ENCODE measurements at regions not wholly inside any gene's neighbourhood (a gene's known extent, or its start where the extent isn't known, plus 50 kb on each side); places are given as distances from the start of the nearest gene placed in this dataset.

DNA sequence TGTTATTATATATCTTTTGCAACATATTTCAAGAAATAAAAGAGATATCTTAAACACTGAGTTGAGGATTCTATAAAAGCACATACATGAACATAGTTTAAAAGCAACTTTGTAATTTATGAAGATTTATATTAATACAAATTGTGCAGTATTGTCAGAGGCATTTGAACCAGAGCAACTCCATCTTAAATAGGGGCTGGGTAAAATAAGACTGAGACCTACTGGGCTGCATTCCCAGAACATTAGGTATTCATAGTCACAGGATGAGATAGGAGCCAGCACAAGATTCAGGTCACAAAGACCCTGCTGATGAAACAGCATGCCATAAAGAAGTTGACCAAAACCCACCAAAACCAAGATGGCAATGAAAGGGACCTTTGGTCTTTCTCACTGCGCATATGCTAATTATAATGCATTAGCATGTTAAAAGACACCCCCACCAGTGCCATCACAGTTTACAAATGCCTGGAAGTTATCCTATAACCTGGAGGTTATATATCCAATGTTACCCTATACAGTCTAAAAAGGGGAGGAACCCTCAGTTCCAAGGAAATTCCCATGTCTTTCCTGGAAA lies 320.2 kb downstream of the FAM170A start:
- TF ChIP-seq, protein P1, sequence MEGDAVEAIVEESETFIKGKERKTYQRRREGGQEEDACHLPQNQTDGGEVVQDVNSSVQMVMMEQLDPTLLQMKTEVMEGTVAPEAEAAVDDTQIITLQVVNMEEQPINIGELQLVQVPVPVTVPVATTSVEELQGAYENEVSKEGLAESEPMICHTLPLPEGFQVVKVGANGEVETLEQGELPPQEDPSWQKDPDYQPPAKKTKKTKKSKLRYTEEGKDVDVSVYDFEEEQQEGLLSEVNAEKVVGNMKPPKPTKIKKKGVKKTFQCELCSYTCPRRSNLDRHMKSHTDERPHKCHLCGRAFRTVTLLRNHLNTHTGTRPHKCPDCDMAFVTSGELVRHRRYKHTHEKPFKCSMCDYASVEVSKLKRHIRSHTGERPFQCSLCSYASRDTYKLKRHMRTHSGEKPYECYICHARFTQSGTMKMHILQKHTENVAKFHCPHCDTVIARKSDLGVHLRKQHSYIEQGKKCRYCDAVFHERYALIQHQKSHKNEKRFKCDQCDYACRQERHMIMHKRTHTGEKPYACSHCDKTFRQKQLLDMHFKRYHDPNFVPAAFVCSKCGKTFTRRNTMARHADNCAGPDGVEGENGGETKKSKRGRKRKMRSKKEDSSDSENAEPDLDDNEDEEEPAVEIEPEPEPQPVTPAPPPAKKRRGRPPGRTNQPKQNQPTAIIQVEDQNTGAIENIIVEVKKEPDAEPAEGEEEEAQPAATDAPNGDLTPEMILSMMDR (IDR thresholded peaks at IDR 0.05), result no peak
- TF ChIP-seq POLR2AphosphoS5 (IDR thresholded peaks at IDR 0.05), result no peak

Data from sigmoid colon (tissue), 4 donors.